ENCODE measurements at regions not wholly inside any gene's neighbourhood (a gene's known extent, or its start where the extent isn't known, plus 50 kb on each side); places are given as distances from the start of the nearest gene placed in this dataset.

DNA sequence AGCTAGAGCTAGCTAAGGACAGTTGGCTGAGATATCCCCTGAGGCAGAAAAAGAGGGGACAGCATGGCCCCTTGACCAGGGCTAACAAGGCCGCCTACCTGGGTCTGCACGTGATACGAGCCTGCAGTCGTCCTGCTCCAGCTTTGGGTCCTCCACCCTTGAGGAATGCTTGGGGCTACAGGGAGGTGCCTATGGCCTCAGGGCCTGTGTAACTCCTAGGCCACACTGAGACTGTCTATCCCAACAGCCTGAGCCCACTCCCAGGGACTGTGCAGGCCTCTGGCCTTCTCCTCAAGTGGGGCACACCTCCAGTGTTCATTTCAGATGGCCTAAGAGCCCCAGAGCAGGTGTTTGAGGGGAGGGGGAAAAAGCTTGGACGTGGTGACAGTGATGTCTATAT lies 136.7 kb upstream of the SATB2 start:
- TF ChIP-seq EZH2 (IDR thresholded peaks at IDR 0.05; ENCODE audit: borderline replicate concordance, low read depth, low read length, severe bottlenecking), result no peak
- TF ChIP-seq, protein P1, sequence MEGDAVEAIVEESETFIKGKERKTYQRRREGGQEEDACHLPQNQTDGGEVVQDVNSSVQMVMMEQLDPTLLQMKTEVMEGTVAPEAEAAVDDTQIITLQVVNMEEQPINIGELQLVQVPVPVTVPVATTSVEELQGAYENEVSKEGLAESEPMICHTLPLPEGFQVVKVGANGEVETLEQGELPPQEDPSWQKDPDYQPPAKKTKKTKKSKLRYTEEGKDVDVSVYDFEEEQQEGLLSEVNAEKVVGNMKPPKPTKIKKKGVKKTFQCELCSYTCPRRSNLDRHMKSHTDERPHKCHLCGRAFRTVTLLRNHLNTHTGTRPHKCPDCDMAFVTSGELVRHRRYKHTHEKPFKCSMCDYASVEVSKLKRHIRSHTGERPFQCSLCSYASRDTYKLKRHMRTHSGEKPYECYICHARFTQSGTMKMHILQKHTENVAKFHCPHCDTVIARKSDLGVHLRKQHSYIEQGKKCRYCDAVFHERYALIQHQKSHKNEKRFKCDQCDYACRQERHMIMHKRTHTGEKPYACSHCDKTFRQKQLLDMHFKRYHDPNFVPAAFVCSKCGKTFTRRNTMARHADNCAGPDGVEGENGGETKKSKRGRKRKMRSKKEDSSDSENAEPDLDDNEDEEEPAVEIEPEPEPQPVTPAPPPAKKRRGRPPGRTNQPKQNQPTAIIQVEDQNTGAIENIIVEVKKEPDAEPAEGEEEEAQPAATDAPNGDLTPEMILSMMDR (IDR thresholded peaks at IDR 0.05; ENCODE audit: borderline replicate concordance, extremely low read depth, low read length, poor library complexity, severe bottlenecking), result no peak
